ENCODE measurements at regions not wholly inside any gene's neighbourhood (a gene's known extent, or its start where the extent isn't known, plus 50 kb on each side); places are given as distances from the start of the nearest gene placed in this dataset.

DNA sequence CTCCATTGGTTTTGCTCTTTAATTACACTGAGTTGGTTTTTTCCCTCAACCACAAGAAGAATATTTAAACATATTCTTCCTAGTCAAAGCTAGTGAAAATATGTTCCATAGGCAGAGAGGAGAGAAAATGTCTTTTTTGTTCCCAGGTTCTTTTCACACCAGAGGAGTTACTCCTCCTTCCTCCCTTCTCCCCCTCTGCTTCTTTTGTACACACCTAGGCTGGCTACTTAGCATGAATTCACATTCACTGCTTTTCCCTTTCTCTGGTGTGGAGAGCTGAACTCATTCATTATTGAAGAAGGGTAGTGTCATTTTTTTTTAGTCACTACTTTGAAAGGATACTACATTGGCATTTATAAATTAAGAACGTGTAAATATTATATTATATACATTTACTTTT lies 56.6 kb upstream of the UGP2 start:
- no peak for DNase-seq

DNA sequence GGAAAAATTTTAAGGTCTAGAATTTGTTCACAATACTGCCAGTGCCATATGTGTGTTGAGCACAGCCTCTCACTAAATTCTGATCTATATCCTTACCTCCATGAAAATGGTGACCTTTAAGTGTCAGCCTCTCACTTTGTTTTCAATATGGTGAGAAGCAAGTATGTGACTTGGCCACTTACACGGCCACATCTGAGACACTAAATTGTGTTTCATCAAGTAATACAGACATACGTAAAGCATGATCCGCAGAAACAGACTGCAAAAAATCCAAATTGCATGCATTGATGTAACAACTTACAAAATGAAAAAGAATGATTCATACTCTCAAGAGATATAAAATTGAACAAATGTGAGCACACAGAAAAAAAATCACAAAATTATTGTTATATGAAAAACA lies 55.2 kb upstream of the UGP2 start:
- DNase-seq = no peak

- DNase-seq = no peak
Measured at GRCh38 chr2:63788071-63788470, 53.6 kb upstream of the UGP2 start.

DNA sequence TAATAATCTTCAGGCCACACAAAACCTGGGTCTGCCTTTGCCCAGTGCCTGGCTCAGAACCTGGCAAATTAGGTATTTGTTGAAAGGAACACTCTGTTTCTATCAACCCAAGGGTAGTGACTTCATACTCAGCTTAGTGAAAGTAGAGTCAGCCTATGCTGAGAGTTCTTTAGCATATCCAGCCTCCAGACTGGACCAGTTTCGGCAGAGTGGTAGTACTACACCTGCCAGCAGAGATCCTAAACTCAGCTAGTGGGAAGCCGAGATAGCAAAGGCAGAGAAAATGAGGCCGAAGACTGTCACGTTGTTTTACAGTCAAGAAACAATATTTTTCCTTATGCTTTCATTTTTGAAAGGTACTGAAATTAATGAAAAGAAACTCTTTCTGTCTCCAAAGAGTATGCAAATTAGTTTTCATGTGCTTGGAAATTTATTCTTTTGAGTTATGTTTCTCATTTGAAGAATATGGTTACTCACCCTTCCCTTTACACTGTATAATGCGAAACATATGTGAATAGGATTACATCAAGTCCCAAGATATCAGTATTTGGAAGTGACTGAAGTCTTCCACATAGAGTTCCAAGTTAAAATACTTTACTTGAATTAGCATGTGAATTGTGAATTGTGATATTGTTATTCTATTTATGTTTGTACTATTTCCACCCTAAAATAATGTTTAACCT lies 52.2 kb upstream of the UGP2 start:
- no peak for DNase-seq

DNA sequence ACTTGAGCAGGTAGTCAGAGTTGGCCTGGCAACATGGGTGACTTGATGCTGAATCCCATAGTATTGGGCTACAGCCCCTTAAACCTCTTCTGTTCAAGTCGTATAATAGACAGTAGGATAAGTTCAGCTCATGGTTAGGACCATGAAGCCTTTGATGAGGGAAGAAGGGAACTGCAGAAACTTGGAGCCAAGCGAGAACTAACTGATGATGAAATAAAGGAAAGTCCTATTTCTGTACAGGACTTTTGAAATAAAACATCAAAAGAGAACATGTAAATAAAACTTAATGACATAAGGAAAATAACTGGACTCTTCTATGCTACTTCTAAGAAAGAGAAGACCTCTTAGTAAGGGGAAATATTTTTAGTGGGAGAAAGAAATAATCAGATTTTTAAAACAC lies 51.2 kb upstream of the UGP2 start:
- no peak for DNase-seq

GRCh38 chr2:63790906-63791305 lies 50.8 kb upstream of the UGP2 start:
- DNase-seq = no peak

DNA sequence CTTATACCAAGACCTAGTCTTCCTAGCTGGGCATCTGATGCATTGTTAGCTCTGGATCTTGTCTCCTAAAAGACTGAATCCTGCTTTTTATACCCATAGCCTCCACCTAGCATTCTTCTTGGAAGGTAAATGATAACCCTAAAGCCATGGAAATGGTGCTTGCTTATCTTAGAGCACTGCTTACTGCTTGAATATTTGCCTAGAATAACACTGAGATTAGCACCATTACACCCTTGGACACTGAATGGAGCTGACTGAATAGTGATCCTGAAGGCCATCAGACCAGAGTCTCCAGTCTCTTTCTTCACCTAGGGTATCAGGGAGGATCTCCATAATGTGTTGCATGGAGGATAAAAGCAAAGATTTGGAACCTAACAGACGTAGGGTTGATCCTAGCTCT lies 50.3 kb upstream of the UGP2 start:
- DNase-seq = no peak

Data from stimulated activated CD4-positive, alpha-beta T cell treated with anti-CD3 and anti-CD28 coated beads, Interleukin-15, amount 100 ng/mL, for 24 hours (primary cell).